ENCODE measurements at regions not wholly inside any gene's neighbourhood (a gene's known extent, or its start where the extent isn't known, plus 50 kb on each side); places are given as distances from the start of the nearest gene placed in this dataset.
A peak's percentile ranks its signal among the peaks of the same experiment; 100 is the strongest.

- no peak for DNase-seq
Measured at GRCh38 chr17:13353590-13353989, 248.1 kb downstream of the HS3ST3A1 start.

- no peak for DNase-seq
Measured at GRCh38 chr17:13352747-13353415, 248.8 kb downstream of the HS3ST3A1 start.

GRCh38 chr17:13351046-13351445 is 250.7 kb downstream of the HS3ST3A1 start:
- DNase-seq = no peak

GRCh38 chr17:13350466-13350865 is 251.3 kb downstream of the HS3ST3A1 start:
- no peak for DNase-seq

- DNase-seq = no peak
Measured at GRCh38 chr17:13346996-13347762, 254.6 kb downstream of the HS3ST3A1 start.

GRCh38 chr17:13346592-13346991 is 255.1 kb downstream of the HS3ST3A1 start:
- no peak for DNase-seq

GRCh38 chr17:13346081-13346533 is 255.6 kb downstream of the HS3ST3A1 start:
- DNase-seq = no peak

- no peak for DNase-seq
Measured at GRCh38 chr17:13338421-13338820, 263.3 kb downstream of the HS3ST3A1 start.

GRCh38 chr17:13337864-13338371 is 263.8 kb downstream of the HS3ST3A1 start:
- DNase-seq = peak; percentile 65

- DNase-seq = no peak
Measured at GRCh38 chr17:13337151-13337550, 264.6 kb downstream of the HS3ST3A1 start.

GRCh38 chr17:13334374-13334773 is 267.4 kb downstream of the HS3ST3A1 start:
- no peak for DNase-seq

GRCh38 chr17:13333661-13334060 is 268.1 kb downstream of the HS3ST3A1 start:
- DNase-seq = no peak

- no peak for DNase-seq
Measured at GRCh38 chr17:13332207-13332606, 269.5 kb downstream of the HS3ST3A1 start.

GRCh38 chr17:13329421-13329820 is 272.3 kb downstream of the HS3ST3A1 start:
- no peak for DNase-seq

GRCh38 chr17:13323990-13324389 is 277.7 kb downstream of the HS3ST3A1 start:
- no peak for DNase-seq

GRCh38 chr17:13321951-13322701 is 279.6 kb downstream of the HS3ST3A1 start:
- no peak for DNase-seq

GRCh38 chr17:13320046-13320785 is 281.5 kb downstream of the HS3ST3A1 start:
- DNase-seq = no peak

GRCh38 chr17:13316657-13317056 is 285.1 kb downstream of the HS3ST3A1 start:
- DNase-seq = no peak

- DNase-seq = no peak
Measured at GRCh38 chr17:13311306-13311705, 290.4 kb downstream of the HS3ST3A1 start.

GRCh38 chr17:13310858-13311257 is 290.9 kb downstream of the HS3ST3A1 start:
- DNase-seq = no peak

GRCh38 chr17:13306310-13306962 is 288.6 kb upstream of the ELAC2 start:
- peak; percentile 40 for DNase-seq
